ENCODE measurements at regions not wholly inside any gene's neighbourhood (a gene's known extent, or its start where the extent isn't known, plus 50 kb on each side); places are given as distances from the start of the nearest gene placed in this dataset.

- H2BK120ac ChIP-seq (ENCODE audit: low read depth, low read length): no peak overlapping the region
- CTCF ChIA-PET: no interaction called here
- H4K91ac ChIP-seq (ENCODE audit: insufficient read depth, low read depth, low read length): no peak overlapping the region
- no peak overlapping the region for H2BK15ac ChIP-seq (ENCODE audit: low read depth, low read length)
- no peaks in the 10 kb centered on the region for H3K9me3 ChIP-seq (ENCODE audit: control insufficient read depth, insufficient read depth, low read length)
- H2AK9ac ChIP-seq (replicated peaks; ENCODE audit: low read depth, low read length, poor library complexity): no peak overlapping the region
- no peaks in the 10 kb centered on the region for H4K20me1 ChIP-seq (ENCODE audit: insufficient read depth, low read length)
- no peak overlapping the region for H2BK5ac ChIP-seq (ENCODE audit: low read depth, low read length, poor library complexity, severe bottlenecking)
- H4K5ac ChIP-seq (ENCODE audit: low read depth, low read length): no peak overlapping the region
- POLR2A ChIA-PET (ENCODE audit: unreplicated experiment): no interaction called here
- H3K9ac ChIP-seq (ENCODE audit: low read depth, low read length): no peak overlapping the region
- H3K9me1 ChIP-seq (ENCODE audit: insufficient read depth, low read length): no peaks in the 10 kb centered on the region
- peaks cover 5% of the 10 kb centered on the region; the same call in 1 of the 2 replicates for H3K27me3 ChIP-seq (ENCODE audit: control insufficient read depth, insufficient read depth, low read length)
- intact Hi-C loops (cut with micrococcal nuclease): no loop called here
- 100% methylated on average over 1 of the region's 6 CpGs; no CpG with 5 or more reads in 1 of the 2 experiments for WGBS, 2 experiments (ENCODE audit: extremely low coverage in 2 of 2, insufficient read length in 1 of 2)
- dilution Hi-C loops (cut with HindIII; ENCODE audit: low sequenced_read_pairs, unreplicated experiment): no loop called here
- no peak overlapping the region for H3K27ac ChIP-seq (ENCODE audit: insufficient read depth, low read length)
- H3K36me3 ChIP-seq (ENCODE audit: control insufficient read depth, insufficient read depth, low read length): no peaks in the 10 kb centered on the region
- no peak overlapping the region for H3K4ac ChIP-seq (ENCODE audit: low read depth, low read length)
- in situ Hi-C loops (cut with MboI; ENCODE audit: low sequenced_read_pairs): loop anchor here (10.0 kb wide), 1 partner anchor 909 kb away; no protein-coding TSS in a partner anchor
- no peak overlapping the region for H3K4me2 ChIP-seq (ENCODE audit: low read depth, low read length)
- no peak overlapping the region for H3K18ac ChIP-seq (ENCODE audit: low read depth, low read length)
- H3K56ac ChIP-seq (ENCODE audit: extremely low read depth, insufficient read depth, low read length): no peak overlapping the region
- H3K14ac ChIP-seq (replicated peaks; ENCODE audit: low read depth, low read length): no peak overlapping the region
- TF ChIP-seq MXI1 (IDR thresholded peaks at IDR 0.05; ENCODE audit: borderline replicate concordance, low read depth, low read length): no peak
- no peak for TF ChIP-seq RAD21 (IDR thresholded peaks at IDR 0.05; ENCODE audit: low read length)
- no peak for TF ChIP-seq BHLHE40 (IDR thresholded peaks at IDR 0.05; ENCODE audit: low read depth, low read length)
- no peak for TF ChIP-seq CTCF (conservative IDR thresholded peaks at IDR 0.05; ENCODE audit: low read depth, low read length)
- no peak for TF ChIP-seq NFE2L2 (IDR thresholded peaks at IDR 0.05; ENCODE audit: low read depth, low read length)
- ATAC-seq (ENCODE audit: low read depth): no peak
- H3K23ac ChIP-seq (ENCODE audit: low read depth, low read length): no peak overlapping the region
- H2AK5ac ChIP-seq (ENCODE audit: low read depth, low read length): no peak overlapping the region
- no peak overlapping the region for H2AFZ ChIP-seq (replicated peaks; ENCODE audit: low read length, poor library complexity)
- H2BK20ac ChIP-seq (ENCODE audit: low read depth, low read length): no peak overlapping the region
- no TSS peak for BruUV-seq (replicated peaks)
- H3K4me1 ChIP-seq (ENCODE audit: control insufficient read depth, insufficient read depth, low read length): no peaks in the 10 kb centered on the region
- no peak for DNase-seq
- H3K79me1 ChIP-seq (ENCODE audit: low read depth in 1 of 2, low read length in 2 of 2): no peaks in the 10 kb centered on the region
- H4K8ac ChIP-seq (ENCODE audit: low read depth in 2 of 2, low read length in 2 of 2): no peak overlapping the region
- no peak overlapping the region for H3K4me3 ChIP-seq (ENCODE audit: insufficient read depth, low read depth, low read length)
Observed at GRCh38 chr1:168435439-168435838, 108.4 kb downstream of the XCL2 start.
